ENCODE measurements at regions not wholly inside any gene's neighbourhood (a gene's known extent, or its start where the extent isn't known, plus 50 kb on each side); places are given as distances from the start of the nearest gene placed in this dataset.

DNA sequence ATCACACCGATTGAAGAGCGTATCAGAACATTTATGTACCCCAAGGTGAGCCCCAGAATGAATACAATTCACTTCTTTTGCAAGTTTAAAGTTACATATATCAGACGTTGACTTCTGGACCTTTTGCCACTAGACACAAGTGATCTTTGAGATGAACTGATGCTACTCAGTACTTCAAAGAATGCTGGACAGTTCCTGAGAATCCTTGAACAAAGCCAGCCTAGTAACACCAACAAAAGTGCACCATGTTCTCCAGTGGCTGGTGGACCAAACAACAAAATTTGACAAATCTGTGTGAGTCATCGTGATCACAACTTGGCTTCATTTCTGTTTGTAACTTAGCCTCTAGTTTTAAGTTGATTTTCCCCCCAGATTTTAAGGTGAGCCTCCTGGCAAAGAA lies 355.7 kb downstream of the SOX2 start:
- DNase-seq (ENCODE audit: low read depth in 3 of 3): no peak

DNA sequence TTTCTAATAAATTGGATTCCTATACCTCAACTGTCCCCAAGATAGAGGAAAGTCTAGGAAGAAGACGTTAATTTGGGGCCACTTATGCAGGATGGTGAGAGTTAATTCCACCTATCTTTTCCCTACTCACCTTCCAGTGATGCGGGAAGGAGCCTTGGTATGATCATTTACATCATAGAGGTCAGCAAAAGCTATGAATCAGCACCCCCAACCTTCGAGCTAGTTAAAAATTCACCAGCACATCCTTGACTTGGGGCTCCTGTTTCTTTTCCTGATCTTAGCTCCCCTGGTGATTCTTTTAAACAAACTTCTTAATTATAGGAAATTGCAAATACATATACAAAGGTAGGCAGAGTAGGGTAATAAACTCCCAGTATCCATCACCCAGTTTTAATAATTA lies 366.6 kb downstream of the SOX2 start:
- DNase-seq (ENCODE audit: low read depth in 3 of 3): no peak

DNA sequence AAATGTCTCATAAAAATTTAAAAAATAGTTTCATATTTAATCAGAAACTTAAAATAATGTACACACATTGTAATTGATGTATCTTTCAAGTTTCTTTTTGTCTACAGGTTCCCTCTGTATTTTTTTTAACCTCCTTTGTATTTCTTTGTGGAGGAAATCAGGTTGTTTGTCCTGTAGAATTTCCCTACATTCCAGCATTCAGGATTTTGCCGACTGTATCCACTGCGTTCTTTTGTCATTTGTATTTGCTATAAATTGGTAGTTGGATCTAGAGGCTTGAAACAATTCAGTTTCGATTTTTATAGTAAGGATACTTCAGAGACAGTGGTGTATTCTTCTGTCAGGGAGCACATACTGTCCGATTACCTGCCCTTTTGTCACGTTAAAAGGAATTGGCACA lies 367.2 kb downstream of the SOX2 start:
- no peak for DNase-seq (ENCODE audit: low read depth in 3 of 3)

DNA sequence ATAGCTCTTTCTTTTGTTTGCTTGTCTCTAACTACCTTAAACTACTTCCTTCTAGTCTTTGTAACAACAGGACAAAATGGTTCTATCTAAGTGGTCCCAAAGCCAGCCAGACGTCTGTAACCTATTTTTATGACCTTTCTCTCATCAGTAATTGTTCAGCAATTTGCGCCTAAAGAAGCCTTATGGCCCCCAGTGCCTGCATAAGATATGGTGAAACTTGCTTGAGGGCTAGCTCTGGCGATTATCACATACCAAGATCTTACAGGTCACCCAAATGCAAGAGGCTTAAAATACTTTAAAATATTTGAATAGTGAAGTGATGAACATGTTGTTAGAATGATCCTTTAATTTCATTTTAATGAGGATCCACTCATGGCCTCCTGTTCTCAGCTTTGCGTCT lies 369.4 kb downstream of the SOX2 start:
- no peak for DNase-seq (ENCODE audit: low read depth in 3 of 3)

DNA sequence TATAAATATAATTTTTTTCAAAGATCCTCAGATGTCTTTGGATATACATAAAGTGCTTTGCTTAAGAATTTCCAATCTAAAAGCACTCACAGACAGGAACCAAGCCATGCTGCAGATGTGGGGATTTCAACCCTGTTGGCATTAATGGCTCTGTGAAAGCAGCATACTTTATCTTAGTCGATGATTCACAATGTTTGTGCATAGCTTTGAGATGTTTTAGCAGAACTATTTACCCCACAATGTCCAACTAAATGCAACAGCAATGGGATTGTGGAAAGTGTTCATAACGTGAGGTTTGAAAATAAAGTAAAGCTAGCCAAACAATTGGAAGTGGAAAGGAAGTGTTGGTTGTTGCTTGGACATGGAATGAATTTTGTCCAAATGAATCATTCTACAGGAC lies 371.4 kb downstream of the SOX2 start:
- no peak for DNase-seq (ENCODE audit: low read depth in 3 of 3)

DNA sequence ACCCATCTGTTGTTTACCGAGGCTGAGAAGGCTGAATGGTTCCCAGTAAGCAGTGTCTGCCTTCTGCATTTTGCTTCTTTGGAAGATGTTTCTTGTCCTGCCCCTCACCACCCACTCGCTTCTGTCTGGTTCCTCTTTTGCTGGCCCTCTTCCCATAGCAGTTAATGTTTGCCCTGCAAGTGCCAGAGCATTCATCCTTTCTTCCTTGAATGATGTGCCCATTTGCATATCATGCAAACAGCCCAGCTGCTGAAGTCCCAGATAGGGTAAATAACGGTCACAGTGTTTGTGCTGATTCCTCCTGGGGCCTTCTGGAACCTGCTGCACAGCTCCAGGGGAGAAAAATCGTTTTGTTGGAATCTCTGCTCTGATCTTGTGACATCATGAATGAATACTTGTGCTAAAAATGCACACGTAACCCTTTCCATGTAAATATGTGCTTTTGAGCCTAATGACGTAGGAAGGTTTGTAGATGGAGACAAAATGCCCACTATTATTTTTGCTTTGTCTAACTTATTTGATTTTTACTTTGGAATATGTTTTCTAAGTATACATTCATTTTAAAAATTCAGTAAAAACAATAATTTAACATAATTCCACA lies 381.0 kb downstream of the SOX2 start:
- no peak for DNase-seq (ENCODE audit: low read depth in 3 of 3)

DNA sequence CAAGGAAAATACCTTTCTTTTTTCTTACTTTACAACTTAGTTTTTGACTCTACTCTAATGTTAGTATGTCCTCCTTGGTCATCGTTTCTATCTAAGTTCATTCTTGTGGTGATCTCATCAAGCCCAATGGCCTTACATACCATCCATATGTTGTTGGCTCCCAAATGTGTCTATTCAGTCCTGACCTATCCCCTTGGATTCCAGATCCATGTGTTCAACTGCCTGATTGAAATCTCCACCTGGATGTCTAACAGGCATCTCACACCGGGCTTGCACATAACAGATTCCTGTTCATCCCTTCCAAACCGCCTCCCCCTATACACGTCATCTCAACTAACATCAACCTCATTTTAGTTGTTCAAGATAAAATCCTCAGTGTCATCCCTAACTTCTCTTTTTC lies 382.6 kb downstream of the SOX2 start:
- no peak for DNase-seq (ENCODE audit: low read depth in 3 of 3)

DNA sequence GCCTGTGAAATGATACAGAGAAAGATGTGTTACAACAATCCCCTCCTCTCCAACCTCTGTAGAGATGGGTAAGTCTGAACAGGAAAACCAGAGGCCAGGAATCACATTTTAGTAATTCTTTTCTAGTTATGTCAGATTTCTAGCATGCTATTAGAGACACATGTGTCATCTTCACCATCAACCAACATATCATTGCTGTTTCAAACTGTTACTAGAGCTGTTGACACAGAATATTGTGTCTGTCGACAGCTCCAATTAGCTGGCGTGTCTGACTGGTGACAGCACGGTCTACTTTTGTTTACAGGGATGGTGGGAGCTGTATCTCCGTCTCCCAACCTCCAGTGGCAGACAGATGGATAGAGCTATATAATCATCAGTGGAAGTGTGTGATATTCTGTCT lies 393.2 kb downstream of the SOX2 start:
- DNase-seq (ENCODE audit: low read depth in 3 of 3): no peak

DNA sequence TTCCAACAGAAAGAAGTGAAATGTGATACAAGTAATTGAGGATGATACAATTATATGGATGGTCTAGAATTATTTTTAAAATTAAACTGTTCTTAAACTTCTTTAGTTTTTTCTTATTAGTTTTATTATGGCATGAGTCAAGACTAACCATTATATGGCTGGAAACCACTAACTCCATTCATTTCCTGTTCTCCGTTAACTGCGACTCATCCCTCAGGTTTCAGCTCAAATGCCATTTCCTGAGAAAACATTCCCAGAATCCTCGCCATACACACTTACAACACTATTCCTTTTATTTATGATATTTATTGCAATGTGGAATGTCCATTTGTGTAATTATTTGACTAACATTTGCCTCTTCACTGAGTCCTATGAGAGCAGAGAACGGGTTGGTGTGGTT lies 394.1 kb downstream of the SOX2 start:
- DNase-seq (ENCODE audit: low read depth in 3 of 3): no peak

DNA sequence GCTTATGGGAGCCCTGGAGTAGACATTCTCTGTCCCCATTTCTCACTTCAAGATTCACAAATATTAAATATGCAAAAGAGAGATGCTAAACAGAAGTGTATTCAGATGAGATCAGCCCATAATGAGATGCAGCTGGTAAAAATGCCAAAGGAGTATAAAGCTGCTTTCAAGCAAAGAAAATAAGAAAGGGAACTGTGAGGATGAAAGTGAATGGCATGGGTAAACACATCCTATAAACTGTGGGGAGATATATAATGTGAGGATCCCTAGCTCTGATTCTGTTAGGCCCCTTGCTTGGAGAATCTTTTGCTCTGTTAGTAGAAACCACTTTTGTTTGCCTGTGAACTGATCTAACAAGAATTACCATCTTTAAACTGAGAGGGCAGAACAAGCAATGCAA lies 396.6 kb downstream of the SOX2 start:
- DNase-seq (ENCODE audit: low read depth in 3 of 3): no peak

DNA sequence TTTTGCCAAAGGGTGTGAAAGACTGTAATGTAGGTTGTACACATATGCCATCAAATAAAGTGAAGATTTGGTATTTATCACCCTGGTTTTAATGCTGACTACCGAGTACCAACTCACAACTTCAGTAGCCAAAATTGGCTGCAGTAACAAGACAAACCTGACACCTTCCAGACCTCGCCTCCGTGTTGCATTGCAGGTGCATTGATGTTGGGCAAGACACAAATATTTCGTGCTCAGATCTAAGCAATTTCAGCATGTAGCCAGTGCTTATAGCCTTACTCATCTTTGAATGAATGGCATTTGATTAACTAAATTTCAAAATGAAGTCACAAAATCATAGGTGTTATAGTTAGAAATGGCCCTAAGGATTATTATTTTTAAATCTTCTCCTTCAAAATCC lies 400.2 kb downstream of the SOX2 start:
- no peak for DNase-seq (ENCODE audit: low read depth in 3 of 3)

DNA sequence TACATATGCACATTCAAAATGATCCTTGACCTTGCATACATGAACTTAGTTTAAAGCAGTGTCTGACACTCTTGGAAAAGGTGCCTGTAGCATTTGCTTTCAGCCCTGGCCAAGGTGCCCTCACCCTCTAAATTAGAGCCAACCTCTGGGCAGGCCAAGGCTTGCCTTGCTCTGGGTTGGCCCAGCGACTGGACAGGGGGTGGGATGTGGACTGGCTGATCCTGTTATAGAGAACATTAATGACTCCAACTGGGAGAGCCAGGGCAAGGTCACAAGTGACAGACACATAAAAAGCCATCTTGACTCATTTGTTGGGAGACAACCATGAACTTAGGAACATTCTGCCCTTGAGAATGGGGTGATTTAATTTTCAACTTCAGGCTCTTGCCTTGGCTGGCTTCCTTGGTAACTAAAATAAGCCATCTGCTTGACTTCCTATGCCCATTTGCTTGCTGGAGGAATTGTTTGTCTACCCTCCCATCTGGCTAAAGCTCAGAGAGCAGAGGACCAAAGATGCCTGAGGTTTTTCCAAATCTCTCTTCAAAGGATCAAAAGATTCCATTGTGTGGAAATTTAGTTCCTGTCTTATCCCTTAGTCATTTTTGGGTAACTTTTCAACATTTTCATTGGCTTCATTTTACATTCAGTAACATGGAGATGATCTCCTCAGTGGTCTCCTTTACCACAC lies 403.7 kb downstream of the SOX2 start:
- DNase-seq (ENCODE audit: low read depth in 3 of 3): no peak

DNA sequence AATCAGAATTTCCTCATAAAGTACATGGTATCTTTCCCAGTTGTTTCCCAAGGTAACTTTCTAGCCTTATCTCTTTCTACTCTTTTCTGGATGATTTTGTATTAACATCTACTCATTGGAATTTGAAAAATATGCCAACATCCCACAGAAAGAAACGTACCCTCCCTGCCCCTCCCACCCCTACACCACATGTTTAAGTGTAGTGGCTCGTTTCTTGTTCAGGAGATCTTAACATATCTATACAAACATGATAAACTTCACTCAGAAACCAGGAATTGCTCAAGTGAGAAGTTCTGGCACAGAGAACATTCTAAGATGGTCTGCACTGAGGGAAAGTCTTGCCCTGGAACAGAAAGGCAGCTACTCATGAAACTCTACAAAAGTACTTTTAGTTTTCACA lies 404.7 kb downstream of the SOX2 start:
- no peak for DNase-seq (ENCODE audit: low read depth in 3 of 3)

DNA sequence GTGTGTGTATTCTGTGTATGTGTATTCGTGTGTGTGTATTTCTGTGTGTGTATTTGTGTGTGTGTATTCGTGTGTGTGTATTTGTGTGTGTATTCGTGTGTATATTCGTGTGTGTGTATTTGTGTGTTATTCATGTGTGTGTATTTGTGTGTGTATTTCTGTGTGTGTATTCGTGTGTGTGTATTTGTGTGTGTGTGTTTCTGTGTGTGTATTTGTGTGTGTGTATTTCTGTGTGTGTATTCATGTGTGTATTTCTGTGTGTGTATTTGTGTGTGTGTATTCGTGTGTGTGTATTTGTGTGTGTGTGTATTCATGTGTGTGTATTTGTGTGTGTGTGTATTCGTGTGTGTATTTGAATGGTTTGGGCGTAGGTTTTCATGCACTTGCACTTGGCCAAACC lies 405.4 kb downstream of the SOX2 start:
- no peak for DNase-seq (ENCODE audit: low read depth in 3 of 3)

DNA sequence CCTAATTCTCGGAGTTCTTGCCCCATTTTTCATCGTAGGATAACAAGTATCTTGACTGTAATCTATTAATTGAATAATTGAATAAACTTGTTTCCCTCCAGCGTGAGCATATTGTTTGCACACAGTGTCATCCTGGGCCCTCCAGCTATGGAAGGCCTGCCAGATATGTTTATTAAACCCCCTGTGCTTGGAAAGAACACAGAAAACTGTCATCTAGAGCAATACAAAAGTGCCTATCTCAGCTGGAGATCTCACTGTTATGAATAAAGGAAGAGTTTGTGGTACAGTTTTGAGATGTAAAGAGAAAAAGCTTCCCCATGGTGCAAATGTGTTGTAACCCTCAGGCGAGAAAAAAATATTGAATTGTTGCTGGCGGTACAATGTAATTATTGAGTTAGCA lies 405.9 kb downstream of the SOX2 start:
- DNase-seq (ENCODE audit: low read depth in 3 of 3): no peak

DNA sequence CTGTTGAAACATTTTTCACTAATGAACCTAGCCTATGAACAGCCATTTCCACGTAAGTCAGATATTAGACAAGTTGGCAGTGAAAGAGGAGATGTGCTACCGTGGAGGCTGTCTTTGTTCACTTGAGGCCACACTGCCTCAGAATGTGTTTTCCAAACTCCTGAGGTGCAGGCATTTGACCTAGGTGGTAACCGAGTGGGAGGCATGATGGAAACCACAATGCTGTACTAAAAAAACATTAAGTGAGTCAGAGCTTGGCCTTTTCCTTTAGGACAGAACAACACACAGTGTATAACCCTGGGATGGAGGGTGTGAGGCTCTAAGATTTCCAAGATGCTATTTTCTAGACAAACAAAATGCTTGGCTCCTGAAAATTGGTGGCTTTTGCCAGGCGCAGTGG lies 406.3 kb downstream of the SOX2 start:
- DNase-seq (ENCODE audit: low read depth in 3 of 3): no peak

DNA sequence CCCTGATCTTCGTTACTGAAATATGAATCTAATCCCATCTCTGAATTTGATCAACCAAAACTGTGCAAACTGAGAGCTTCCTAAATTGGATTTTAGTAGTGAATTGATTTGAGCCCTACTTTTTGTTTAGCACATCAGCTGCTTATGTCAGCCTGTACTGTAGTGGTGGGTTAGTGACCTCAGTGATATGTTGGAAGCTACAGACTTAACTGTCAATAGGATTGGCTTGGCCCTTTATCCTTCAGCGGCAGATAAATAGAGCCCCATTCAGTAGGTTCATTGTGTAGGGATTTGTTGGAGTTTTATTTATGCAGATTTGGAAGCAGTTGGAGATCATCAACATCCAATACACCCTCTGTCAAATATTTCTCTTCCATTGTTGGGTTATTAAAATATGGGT lies 409.7 kb downstream of the SOX2 start:
- no peak for DNase-seq (ENCODE audit: low read depth in 3 of 3)

DNA sequence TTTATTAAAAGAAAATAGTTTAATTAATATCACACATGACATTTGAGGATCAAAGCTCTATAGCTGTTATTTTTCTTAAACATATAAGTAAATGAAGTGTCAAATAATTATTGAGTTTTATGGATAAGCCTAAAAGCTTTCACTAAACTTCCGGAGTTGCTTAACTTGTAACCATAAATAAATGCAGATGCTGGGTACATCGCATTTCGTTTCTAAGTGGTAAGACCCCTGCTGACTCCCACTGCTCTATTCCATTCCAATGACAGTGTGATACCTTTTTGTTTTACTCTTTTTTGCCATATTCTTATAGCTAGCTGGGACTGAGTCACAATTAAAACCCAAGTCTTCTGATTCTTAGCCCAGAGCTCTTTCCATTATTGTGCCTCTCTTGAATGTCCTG lies 411.1 kb downstream of the SOX2 start:
- no peak for DNase-seq (ENCODE audit: low read depth in 3 of 3)

DNA sequence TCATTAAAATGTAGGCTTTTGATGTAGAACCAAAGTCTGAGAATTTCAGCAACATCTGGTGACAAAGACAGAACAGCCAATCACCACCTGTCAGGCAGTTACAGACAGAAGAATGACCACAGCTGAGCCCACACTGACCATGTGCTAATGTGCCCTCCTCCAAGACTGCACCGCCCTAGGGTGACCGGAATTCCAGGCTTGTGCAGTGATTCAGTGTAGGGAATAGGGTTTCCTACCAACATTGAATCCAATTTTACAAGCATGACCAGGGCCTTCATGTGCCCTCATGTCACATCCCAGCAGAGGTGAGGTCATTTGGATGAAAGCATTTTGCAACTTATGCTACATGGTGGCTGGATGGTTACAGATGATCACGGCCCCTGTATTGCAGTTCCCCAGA lies 412.5 kb downstream of the SOX2 start:
- DNase-seq (ENCODE audit: low read depth in 3 of 3): no peak

DNA sequence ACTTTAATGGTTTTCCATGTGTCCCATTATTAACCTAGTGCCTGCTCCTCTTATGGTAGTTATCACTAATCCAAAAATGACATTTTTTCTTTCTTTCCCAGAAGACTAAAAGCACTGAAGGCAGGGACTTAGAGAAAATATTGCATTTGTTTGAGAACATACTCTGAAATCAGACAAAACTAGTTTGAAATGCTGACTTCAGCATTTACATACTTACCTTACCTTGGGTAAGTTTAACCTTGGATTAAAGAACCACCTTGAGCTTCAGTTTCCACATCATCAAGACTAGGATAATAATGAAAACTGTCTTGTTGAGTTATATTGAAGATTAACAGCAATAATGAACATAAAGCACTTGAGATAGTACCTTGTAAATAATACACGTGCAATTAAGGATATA lies 413.0 kb downstream of the SOX2 start:
- DNase-seq (ENCODE audit: low read depth in 3 of 3): no peak

DNA sequence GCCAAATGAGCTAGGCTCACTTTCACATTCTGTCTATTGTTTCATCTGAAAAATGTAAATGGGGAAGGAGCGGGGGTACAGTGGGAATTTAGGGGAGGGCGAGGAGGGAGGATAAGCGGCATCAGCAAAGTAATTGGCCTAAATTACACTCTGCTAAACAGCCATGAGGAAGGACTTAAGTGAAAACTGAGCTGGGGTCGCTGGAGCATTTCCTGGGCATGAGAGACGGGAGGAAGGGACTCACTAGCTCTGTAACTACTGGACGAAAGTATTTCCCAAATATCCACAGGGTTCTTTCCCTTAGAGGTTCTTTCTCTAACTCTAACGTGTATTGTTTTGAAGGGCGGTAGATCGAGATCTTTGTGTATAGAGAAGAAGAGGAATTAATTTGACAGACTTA lies 418.0 kb downstream of the SOX2 start:
- DNase-seq (ENCODE audit: low read depth in 3 of 3): no peak

DNA sequence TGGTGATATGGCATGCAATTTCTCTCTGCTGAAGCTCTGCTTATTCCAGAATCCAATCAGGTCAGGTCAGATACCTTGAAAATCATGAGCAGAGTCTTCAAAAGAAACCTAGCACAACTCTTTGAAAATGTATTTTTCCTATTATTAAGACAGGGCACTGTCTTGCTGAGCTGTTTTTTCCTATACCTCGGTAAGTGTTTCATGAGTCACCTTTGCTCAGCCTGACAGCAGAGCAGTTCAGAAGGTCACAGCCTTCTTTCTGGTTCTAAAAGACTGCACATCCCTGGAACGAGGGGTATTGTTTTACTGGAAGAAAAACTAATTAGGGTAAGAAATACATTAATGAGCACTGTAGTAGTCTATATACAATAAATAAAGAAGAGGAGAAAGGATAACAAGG lies 422.0 kb downstream of the SOX2 start:
- DNase-seq (ENCODE audit: low read depth in 3 of 3): no peak

DNA sequence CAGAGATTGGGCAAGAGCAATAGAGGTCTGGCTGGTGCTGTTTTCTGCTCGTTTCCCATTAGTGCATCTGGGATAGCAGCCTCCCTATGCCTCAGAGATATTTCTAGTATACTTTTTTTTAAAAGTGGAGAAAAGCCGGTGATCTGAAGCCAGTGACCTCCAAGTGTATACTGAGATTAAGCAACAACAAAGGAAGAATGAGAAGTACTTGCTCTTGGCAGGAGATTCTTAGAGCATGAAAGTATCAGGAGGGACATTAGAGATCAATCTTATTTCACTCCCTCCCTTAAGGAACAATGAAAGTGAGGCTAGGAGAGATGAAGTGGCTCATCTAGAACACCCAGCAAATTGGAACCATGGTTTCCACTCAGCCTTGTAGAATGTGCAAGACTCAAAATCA lies 423.3 kb downstream of the SOX2 start:
- no peak for DNase-seq (ENCODE audit: low read depth in 3 of 3)

All from stimulated activated CD4-positive, alpha-beta T cell treated with anti-CD3 and anti-CD28 coated beads, TNF-alpha, amount 100 ng/mL, for 4 hours (primary cell).